ENCODE measurements at regions not wholly inside any gene's neighbourhood (a gene's known extent, or its start where the extent isn't known, plus 50 kb on each side); places are given as distances from the start of the nearest gene placed in this dataset.

DNA sequence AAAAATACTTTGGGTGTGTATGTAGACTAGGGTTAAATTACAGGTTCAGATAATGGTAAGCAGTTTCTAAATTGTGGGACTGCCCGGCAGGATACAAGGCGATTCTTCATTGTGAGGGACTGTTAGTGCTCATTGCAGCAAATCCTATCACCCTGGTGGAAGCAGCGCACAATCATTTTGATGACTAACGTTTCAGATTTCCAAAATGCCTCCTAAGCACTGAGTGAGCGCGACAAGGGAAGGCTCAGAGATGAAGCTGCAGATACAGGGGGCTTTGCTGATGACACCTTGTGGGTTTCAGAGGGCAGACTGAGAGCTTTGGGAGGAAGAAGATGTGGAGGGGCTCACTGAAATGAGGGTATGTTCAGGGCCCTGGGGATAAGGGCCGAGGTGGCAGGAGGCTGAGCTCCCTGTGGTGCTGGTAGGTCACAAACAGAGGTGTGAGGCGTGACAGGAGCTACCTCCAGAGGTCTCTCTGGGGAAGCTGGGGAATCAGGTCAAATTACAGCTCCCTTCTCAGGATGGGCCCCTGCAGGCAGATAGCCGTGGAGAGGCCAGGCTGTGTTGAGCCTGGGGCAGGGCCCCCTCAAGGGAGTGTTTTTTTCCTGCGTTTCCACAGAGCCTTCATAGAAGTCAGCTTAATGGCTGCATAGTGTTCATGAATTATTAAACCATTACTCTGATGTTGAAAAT, 84.5 kb upstream of the FYN start:
- DNase-seq (ENCODE audit: extremely low read depth, low read depth), result no peak

DNA sequence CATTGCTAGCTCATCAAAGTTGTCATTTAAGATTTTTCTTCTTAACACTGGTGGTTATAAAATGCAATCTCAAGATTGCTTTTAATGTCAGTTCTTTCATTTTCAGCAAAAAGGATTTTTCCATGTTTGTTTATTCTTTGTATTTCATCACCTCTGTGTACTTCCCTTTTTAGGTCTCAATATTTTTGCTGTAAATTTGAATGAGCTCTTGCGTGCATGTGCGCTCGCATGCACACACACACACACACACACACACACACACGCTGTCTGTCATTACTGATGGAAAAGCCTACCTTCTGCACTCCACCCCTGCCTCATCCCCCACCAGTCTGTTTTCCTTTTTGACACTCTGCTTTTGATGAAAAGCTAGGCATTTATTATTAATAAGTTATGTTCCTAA, 85.3 kb upstream of the FYN start:
- DNase-seq (ENCODE audit: extremely low read depth, low read depth), result no peak

DNA sequence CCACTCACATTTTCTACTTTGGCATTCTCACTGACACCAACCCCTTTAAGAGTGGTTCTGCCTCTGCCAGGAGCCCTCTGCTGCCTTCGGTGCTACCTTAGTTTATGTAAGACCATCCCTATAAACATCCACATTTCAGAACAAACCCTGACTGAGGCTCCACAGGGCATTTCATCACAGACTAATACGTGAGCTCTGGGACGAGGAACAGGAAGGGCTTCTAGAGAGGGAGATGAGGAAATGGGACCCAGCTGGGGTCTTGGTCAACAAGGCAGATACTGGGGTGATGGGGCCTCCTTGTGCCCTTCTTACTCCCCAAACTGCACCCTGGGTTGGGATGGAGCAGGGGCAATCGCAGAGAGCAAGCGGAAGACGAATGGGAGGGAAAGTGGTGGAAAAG, 86.5 kb upstream of the FYN start:
- no peak for DNase-seq (ENCODE audit: extremely low read depth, low read depth)

DNA sequence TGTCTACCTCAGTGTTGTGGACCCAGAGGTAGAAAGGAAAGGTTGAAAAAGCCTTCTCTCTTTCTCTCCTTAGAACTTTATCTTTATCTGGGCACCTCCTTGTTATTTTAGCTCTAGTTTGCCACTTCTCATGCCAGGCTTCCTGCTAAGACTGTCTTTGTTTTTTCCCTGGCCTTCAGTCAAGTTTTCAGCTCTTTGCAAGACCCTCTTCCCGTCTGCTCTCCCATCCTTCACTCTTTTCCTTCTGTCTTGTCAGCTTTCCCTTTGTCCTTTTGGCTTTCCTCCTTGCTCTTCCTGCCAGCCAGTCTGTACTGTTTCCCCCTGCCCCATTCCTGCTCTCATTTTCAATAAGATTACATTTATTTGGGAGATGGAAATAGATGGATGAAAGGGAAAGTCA, 86.8 kb upstream of the CCN6 start:
- DNase-seq (ENCODE audit: extremely low read depth, low read depth), result no peak

DNA sequence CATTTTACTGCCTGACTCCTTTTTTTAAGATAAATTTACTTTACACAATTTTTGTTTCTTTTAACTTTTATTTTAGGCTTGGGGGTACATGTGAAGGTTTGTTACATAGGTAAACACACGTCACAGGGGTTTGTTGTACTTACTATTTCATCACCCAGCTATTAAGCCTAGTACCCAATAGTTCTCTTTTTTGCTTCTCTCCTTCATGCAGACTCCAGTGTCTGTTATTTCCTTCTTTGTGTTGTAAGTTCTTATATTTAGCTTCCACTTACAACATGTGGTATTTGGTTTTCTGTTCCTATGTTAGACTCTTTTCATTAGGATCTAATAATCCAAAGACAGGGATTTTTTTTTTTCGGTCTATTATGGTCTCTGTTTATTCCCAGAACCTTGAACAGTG, 83.5 kb upstream of the CCN6 start:
- DNase-seq (ENCODE audit: extremely low read depth, low read depth), result no peak

DNA sequence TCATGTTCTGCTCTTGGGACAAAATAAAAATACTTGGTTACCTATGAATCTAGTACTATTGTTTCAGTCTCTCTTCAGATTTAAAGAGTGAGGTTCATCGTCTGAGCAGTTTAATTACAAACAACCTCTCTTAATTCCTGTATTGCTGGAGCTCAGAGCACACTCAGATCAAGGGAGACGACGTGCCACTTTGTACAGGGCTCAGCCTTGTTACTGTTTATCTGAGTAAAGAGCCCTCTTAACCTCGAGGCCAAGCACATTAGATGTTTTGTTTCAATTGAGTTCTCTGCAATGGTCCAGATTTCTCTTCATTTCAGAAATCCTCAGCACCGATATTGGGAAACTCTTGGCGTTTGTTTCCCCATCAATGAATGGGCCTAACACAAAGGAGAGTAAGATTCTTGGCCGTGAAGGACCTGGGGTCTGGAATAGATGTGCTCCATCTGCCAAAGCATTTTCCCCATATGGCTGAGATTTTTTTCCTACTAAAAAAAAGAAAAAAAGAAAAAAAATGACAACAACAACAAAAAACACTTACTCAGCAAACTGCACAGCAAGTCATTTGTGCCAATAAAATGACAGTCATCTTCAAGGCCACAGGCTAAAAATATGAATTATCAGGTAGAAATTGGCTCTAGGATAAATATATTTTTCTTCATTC, 82.6 kb upstream of the CCN6 start:
- no peak for DNase-seq (ENCODE audit: extremely low read depth, low read depth)

DNA sequence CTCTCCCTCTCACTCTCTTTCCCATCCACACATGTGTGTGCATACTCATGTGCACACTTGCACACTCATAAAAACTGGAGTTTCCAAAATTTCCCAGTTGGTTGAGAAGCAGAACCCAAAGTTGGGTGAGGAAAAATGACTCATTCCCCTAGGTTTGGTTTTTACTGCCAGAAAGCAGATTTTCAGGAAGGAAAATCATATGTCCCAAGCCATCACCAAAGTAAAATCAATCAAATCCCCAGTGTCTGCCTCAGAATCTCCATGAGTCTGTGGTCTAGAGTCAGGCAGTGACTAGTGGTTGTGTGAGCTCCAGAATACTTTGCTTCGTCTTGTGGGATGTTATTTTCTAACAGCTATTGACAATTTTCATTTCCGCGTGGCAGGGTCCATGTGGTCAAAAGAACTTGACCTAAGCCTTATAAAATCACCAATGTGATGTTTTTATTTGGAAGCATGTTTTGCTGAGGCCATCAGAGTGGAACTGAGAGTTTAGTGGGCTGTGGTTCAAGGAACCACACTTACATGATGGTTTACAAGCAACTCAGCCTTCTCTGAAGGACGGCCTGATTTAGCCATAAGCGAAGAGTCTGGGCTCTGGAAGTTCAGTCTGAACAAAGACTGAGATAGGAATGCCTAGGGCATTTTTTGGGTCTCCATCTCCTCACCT, 81.9 kb upstream of the CCN6 start:
- DNase-seq (ENCODE audit: extremely low read depth, low read depth), result no peak

DNA sequence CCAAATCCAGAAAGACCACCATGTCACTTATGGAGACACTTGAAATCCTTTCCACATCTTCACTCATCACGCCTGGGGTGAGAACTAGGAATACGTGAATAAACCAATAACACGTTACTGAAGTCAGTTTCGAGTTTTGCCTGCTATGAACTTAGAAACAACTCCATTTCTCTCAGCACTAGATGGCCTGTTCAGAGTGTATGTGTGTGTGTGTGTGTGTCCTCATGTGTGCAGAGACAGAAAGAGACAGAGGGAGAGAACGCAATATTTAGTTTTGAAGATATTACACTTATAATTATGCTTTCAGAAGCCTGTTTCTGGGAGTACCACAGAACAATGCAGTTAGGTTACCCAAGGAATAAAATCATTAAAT, 81.2 kb upstream of the CCN6 start:
- DNase-seq (ENCODE audit: extremely low read depth, low read depth), result no peak

DNA sequence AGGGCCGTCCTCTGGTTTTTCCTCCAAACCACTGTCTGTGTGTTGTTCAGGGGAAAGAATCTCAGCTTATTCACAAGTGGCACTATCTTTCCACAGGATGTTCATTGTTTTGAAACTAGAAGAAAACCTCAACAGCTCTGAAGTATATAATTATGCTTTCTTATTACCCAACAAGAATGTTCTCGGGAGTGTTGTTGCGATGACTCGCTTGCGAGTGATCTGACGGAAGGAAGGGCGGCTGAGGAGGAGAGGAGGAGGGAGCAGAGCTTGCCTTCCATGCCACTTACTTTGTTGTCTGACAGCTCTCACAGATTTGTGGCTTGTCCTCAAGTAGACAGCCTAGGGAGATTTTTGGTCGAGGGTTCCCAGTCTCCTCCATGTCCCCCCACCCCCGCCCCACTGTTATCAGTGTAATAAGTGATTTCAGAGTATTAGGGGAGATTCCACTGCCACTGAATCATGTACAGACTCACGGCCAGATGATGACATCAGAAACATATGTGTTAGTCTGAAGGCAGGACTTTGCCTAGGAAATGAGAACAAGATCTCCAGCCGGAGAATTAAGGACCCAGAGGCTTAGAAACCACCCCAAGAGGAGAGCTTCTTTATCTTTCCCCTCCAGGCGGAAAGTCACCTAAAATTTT, 80.7 kb upstream of the CCN6 start:
- DNase-seq (ENCODE audit: extremely low read depth, low read depth), result no peak

DNA sequence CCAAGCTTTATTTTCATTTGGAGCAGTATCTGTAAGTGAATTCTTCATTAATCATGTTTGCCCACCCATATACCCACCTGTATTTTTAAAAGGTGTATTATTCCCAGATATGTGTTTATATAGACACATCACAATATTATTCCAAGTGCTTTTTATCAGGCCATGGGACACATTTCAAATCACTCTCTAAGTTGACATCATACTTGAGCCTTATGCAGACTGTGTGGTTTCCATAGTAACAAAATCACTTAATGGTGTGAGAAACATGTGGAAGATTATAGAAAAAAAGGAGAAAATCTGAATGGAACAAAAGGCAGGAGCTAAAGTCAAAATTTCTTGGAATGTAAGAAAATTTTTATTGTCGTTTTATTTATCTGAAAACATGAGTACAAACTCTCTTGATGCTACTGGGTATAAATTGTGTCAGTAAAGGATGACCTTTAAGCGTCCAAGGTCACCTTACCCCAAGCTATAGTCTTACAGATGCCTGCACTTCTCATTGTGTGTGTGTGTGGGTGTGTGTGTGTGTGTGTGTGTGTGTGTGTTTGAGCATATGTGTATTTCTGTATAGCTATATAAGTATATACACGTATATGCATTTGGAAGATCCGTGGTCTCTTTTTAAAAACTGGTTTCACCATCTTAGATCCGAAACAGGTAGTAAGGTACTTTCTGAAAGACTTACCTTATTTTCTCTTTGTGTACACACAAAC, 79.8 kb upstream of the CCN6 start:
- no peak for DNase-seq (ENCODE audit: extremely low read depth, low read depth)

DNA sequence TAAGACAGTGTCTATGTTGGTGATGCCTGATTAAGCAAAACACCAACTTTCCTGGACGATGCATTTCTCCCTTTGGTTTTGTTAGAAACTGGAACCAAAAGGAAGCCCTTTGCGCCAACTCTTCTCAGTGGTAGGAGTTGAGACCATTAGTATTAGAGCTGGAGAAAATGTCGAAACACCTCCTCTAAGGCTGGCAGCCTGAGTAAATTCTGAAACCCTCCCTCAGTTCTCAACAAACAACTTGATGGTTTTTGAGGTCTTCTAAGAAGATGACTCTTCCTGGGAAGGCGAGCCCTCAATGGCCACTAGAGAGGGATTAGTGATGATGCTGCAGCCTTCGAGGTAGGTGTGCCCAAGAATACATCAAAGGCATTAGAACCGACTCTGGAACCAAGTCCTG, 78.4 kb upstream of the CCN6 start:
- no peak for DNase-seq (ENCODE audit: extremely low read depth, low read depth)

DNA sequence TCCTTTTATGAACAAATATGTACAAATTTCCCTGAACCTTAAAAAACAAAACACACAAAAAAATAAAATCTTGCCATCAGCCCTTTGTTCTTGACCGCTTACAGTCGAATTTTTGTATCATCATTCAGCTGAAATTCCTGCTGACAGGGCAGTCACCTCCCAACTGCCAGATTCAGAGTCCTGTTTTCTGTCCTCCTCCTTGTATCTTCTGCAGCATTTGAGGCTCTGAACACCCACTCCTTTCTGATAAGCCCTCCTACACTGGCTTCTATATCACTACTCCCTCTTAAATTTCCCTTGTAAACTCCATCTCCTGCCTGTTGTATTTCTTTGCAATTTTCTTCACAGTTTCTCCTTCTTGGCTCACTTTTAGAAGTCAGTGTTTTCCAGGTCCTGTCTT, 77.8 kb upstream of the CCN6 start:
- no peak for DNase-seq (ENCODE audit: extremely low read depth, low read depth)

DNA sequence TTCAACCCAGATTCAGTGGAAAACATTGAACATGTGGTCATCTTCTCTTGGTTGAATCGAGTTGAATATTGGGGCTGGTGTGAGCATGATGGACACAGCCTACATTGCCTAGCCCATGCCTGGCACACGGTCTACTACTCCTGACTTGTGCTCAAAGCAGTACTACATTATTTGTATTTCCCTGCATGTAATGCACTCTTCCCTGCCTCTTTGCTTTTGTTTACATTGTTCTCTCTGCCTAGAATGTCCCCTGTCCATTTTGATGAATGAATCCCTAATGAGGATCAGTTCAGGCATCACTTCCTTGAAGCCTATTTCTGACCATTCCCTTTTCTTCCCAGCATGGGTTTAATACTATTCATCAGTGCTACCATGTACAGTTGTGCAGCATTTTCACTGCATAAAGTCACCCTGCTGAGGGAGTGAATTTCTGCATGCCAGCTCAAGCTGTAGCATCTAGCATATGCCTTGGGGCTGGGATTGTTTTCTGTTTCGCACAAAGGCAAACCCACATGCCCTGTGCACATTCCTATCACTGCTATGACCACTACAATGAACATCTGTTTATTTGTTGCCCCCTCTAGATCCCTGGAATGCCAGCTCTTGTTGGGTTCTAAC, 75.3 kb upstream of the CCN6 start:
- DNase-seq (ENCODE audit: extremely low read depth, low read depth), result no peak

DNA sequence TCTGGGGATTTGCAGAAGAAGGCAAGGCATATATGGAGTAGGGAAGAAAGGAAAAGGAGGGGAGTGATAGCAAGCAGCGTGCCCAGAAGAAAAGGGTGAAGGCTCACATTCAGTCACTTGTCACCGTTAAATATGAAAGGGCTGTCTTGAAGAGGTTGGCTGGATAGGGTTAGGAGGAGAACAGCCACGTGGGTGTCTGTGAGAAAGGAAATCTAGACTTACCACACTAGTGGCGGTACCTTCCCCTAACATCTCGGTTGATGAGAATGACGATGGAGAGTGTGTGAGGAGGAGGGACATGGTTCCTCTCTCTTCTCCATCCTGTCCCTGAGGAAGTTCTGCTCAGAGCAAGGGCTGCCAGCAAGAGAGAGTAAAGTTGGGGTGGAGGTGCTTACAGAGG, 74.3 kb upstream of the CCN6 start:
- no peak for DNase-seq (ENCODE audit: extremely low read depth, low read depth)

DNA sequence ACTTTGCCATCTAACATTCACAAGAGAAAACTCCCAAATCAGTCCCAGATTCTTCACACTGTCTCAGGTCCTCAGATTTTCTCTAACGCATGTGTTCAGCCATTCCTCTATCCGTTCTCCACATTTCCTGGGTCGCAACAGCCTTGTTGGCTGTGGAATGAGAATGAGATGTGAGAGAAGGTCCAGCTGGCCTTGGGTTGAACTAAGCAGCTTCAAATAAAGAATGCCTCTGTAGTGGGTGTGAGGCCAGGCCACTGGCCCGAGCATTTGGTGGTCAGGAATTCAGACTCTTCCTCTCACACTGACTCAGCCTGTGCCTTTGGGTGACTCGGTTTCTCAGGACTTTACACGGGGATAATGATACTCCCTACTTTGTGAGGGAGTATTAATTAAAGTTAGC, 73.8 kb upstream of the CCN6 start:
- DNase-seq (ENCODE audit: extremely low read depth, low read depth), result no peak

DNA sequence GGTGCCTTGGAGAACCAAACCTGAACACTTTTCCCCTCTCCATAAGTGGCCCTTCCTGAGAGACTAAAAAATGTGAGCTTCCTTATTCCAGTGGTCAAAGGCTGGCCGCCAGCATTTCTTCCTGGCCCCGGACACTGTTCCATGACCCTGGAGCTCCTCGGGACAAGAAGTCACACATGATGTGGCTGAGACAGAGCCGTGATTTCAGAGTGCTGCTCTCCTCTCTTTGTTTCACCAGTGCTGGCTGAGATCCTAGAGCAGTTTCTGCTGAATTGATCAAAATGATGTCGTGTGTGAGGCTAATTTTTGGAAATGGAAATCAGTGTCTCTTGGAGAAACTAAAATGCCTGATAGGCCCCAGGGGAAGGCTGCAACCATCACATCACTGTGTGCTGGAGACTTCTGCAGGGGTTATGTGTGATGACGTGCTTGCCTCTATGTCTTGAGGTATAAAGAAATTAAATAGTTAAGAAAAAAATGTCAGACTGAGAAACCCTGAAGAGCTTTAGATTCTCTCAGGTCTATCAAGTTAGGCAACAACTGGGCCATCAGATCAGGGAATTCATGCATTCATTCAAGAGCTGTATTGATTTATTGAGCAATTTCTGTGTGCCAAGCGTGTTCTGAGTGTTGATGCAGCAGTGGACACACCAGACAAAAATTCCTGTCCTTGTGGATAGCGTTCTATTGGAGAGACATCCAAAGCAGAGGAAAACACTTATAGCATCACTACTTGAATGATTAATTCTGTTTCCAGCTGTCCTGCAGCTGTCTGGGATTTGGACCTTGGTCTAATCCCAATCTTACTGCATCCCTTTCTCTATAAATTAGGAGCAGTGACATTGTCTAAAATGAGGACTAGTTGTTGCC, 72.7 kb upstream of the CCN6 start:
- no peak for DNase-seq (ENCODE audit: extremely low read depth, low read depth)

DNA sequence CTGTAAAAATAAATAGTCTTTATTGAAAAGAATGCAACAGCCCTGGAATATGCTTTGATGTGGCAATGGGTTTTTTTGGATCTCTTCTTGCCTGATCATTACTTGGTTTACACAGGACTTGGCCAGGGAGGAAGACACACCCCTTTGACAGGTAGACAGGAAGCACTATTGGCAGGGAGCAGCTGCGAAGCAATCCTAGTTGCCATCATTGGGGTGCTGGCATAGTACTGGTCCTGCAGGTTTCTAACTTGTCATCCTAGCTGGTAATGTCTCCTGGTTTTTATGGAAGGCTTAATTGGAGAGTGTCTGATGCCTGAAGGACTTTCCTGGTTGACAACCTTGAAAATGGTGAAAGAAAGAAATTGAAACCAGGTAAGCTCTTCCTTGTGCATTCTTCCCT, 71.2 kb upstream of the CCN6 start:
- DNase-seq (ENCODE audit: extremely low read depth, low read depth), result no peak

DNA sequence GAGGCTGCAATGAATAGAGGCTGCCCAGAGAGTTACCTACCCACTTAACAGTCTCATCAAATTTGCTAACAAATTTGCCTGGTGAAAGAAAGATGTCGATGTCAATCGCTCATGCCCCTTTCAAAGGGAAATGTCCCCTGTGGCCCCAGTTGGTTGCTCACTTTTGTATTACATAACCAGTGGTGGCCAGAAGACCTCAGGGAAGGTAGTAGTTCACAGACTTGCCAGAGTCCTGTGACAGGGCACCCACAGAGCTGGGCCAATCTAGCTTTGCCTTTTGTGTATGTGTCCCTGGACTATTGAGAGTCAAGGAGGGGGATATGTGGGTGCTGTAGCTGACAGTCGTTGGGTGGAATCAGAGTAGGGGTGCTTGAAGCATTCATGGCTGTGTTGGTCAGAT, 70.7 kb upstream of the CCN6 start:
- no peak for DNase-seq (ENCODE audit: extremely low read depth, low read depth)

DNA sequence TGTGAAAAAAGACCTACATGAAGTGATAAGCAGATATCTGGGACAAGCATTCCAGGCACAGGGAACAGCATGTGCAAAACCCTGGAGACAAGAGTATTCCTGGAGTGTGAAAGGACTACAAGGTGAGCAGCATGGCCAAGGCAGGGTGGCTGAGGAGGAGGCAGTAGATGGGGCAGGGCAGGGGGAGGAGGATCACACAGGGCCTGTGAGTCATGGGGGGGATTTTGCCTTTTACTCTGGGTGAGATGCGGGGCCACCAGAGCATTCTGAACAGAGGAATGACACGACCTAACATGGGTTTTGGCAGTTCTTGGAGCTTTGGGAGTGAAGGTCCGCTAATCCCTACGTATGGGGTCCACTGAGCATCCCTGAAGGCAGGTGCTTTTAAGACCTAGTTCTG, 69.8 kb upstream of the CCN6 start:
- DNase-seq (ENCODE audit: extremely low read depth, low read depth), result no peak

Measured in NCI-H460 (cell line).